ENCODE measurements at regions not wholly inside any gene's neighbourhood (a gene's known extent, or its start where the extent isn't known, plus 50 kb on each side); places are given as distances from the start of the nearest gene placed in this dataset.

DNA sequence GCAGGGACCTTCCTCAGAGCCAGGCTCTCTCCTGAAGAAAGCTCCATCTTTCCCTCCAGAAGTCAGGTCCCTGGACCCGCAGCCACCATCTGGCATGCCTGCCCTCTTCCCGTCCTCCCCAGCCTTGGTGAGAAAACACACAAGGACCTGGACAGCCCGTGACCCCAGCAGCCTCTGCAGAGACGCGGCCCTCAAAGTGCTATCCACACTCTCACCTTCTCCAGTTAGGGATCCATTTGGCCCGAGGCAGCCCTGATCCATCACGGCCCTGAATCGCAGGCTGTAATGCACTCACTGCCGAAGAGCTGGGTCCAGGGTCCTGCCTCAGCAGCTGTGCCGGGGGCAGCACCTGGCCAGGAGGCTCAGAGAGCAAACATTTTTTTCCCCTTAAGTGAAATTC is 185.1 kb downstream of the OLFM1 start:
- TF ChIP-seq, protein P1, sequence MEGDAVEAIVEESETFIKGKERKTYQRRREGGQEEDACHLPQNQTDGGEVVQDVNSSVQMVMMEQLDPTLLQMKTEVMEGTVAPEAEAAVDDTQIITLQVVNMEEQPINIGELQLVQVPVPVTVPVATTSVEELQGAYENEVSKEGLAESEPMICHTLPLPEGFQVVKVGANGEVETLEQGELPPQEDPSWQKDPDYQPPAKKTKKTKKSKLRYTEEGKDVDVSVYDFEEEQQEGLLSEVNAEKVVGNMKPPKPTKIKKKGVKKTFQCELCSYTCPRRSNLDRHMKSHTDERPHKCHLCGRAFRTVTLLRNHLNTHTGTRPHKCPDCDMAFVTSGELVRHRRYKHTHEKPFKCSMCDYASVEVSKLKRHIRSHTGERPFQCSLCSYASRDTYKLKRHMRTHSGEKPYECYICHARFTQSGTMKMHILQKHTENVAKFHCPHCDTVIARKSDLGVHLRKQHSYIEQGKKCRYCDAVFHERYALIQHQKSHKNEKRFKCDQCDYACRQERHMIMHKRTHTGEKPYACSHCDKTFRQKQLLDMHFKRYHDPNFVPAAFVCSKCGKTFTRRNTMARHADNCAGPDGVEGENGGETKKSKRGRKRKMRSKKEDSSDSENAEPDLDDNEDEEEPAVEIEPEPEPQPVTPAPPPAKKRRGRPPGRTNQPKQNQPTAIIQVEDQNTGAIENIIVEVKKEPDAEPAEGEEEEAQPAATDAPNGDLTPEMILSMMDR (IDR thresholded peaks at IDR 0.05): no peak
- TF ChIP-seq POLR2A (IDR thresholded peaks at IDR 0.05): no peak
- no peaks in the 10 kb centered on the region for H3K9me3 ChIP-seq
- no peak for DNase-seq
- no peaks in the 10 kb centered on the region for H3K4me1 ChIP-seq
- no peak overlapping the region for H3K4me3 ChIP-seq
- H3K27me3 ChIP-seq: no peaks in the 10 kb centered on the region
- no peaks in the 10 kb centered on the region for H3K36me3 ChIP-seq
- H3K27ac ChIP-seq: no peak overlapping the region

DNA sequence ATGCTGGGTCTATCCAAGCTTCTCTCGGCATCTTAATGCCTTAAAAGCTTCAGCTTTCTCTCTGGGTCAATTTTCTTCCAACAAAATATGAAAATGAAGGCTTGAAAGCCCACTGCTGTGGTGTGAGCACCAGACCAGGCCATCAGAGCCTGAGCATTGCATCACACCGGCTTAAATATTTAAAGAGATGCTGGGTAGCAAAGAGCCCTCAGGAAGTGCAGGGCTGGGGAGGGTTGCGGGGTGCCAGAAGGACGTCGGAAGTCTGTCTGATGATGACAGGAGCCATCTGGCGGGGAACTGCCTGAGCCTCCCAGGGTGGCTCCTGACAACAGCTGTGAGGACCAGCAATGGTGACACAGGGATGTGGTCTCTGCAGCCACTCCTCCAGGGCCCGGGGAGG is 185.5 kb downstream of the OLFM1 start:
- H3K27ac ChIP-seq: no peak overlapping the region
- DNase-seq: no peak
- no peaks in the 10 kb centered on the region for H3K36me3 ChIP-seq
- H3K27me3 ChIP-seq: no peaks in the 10 kb centered on the region
- TF ChIP-seq, protein P1 (IDR thresholded peaks at IDR 0.05): no peak
- no peak for TF ChIP-seq POLR2A (IDR thresholded peaks at IDR 0.05)
- no peaks in the 10 kb centered on the region for H3K9me3 ChIP-seq
- H3K4me3 ChIP-seq: no peak overlapping the region
- no peaks in the 10 kb centered on the region for H3K4me1 ChIP-seq

DNA sequence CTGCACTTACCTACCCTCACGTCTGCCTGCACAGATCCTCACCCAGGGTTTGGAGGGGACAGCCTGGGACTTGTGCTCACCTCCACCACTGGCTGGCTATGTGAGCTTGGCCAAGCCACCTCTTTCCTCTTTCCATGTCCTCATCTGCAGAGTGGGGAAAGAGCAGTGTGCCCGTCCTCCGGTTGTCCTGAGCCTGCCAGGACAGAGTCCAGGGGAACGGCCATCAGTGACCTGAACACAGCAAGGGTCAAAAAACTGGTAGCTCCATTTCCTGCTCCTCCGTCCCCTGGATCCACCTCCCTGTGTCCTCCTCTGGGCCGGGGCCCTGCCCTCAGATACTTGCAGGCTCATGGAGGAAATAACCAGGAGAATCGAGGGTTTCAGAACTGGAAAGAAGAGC is 187.7 kb downstream of the OLFM1 start:
- Histone ChIP-seq H3K27ac (no peak overlapping the region), H3K27me3 (no peaks in the 10 kb centered on the region), H3K4me1 (no peaks in the 10 kb centered on the region), H3K36me3 (no peaks in the 10 kb centered on the region), H3K4me3 (no peak overlapping the region), H3K9me3 (no peaks in the 10 kb centered on the region)
- DNase-seq: no peak
- no peak for TF ChIP-seq POLR2A (IDR thresholded peaks at IDR 0.05)
- TF ChIP-seq, protein P1 (IDR thresholded peaks at IDR 0.05): no peak

DNA sequence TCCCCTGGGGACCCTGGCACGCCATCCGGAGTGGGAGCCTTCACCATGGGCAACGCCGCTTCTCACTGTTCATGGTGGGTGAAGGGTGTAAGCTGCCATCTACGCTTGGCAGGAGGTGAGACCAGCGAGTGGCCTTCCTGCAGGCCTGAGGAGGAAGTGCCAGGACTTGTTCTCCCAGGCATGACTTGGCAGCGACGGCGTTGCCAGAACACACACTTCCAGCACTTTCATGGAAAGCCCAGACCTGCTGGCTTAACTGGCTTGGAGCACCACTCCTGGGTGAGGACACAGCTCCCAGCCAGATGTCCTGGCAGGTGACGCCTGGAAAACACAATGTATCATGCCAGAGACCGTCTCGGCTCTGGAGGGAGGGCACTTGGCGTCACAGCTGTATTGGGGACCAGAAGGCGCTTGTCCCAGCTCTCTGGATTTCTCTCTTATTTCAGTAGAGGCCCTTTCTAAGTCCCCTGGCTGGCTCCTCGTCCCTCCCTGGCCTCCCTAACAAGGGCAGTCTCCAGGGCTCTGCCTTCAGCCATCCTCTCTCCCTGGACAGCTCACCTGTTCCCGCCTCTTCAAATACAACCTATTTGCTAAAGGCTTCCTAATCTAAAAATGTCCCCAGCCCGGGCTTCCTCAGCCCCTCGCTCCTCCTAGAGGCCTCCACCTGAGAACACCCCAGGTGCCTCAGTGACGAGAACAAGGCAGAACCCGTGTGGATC is 188.3 kb downstream of the OLFM1 start:
- Histone ChIP-seq H3K4me3 (no peak overlapping the region), H3K4me1 (no peaks in the 10 kb centered on the region), H3K27me3 (no peaks in the 10 kb centered on the region), H3K36me3 (no peaks in the 10 kb centered on the region), H3K9me3 (no peaks in the 10 kb centered on the region), H3K27ac (no peak overlapping the region)
- TF ChIP-seq POLR2A (IDR thresholded peaks at IDR 0.05): no peak
- TF ChIP-seq, protein P1 (IDR thresholded peaks at IDR 0.05): no peak
- DNase-seq: no peak

DNA sequence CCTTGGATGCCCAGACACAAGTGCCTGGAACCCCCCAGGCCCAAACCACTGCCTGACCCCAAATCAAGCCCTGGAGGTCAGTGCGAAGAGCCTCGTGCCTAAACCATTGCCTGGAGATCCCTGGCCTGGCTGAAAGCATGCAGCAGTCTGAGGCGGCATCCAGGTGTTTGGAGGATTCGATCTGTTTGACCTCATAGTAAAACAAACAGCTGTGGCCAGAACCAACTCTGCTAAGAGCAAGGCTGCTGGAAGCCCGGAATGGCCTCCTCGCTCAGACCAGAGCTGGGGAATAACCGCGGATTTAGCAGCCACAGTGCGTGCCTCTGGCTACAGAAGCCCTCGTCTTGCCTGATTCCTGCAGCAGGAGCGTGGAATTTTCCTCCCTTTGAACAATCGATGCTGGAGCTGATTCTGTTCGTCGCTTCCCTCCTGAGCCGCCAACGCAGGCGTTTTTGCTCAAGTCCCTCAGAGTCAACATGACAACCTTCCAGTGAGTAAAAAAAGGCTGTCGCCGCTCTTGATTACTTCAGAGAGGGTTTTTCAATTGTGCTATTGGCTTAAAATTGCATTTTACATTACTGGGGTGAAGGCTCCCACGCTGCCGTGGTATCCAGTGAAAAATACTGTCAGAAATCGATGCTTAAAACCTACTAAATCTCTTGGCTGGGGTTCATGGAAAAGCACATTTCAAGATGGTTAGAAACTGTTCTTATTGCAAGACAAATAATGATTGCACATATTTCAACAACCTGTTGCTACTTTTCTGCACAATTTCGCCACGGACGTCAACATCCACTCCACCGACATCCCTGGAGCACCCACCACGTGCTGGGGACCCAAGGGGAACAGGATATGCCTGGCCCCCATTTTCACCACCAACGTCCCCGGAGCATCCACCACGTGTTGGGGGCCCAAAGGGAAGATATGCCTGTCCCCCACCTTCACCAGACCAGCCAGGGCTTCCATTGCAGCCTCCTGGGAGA is 190.0 kb downstream of the OLFM1 start:
- no peak for TF ChIP-seq POLR2A (IDR thresholded peaks at IDR 0.05)
- TF ChIP-seq, protein P1 (IDR thresholded peaks at IDR 0.05): no peak
- DNase-seq: no peak
- Histone ChIP-seq H3K9me3 (no peaks in the 10 kb centered on the region), H3K4me1 (peaks cover 0 to 7% (median 0%) of the 10 kb centered on the region in 4 donors), H3K27me3 (no peaks in the 10 kb centered on the region), H3K27ac (no peak overlapping the region), H3K36me3 (no peaks in the 10 kb centered on the region), H3K4me3 (no peak overlapping the region)
